Left ventricle myocardium inferior (tissue), 1 donor: ENCODE measurements at regions not wholly inside any gene's neighbourhood (a gene's known extent, or its start where the extent isn't known, plus 50 kb on each side); places are given as distances from the start of the nearest gene placed in this dataset.
A peak's percentile ranks its signal among the peaks of the same experiment; 100 is the strongest.

ENCODE experiments used
- DNase-seq: peaks from one replicate; pipeline ENCODE4 v3.0.0-alpha.2; 2020
- H3K27ac ChIP-seq: fragments of 200-600 bp; replicated peaks from 2 replicates; pipeline ENCODE4 v1.8.0; 2021
- H3K27me3 ChIP-seq: fragments of 200-600 bp; 2 replicates; pipeline ENCODE4 v1.8.0; 2021; ENCODE audit warnings: low read depth
- H3K36me3 ChIP-seq: fragments of 200-600 bp; 2 replicates; pipeline ENCODE4 v1.8.0; 2021
- H3K4me1 ChIP-seq: fragments of 200-600 bp; 2 replicates; pipeline ENCODE4 v1.8.0; 2021
- H3K4me3 ChIP-seq: fragments of 200-600 bp; 2 replicates; pipeline ENCODE4 v1.8.0; 2021; ENCODE audit warnings: mild to moderate bottlenecking, moderate library complexity
- H3K9me3 ChIP-seq: fragments of 200-600 bp; replicated peaks from 2 replicates; pipeline ENCODE4 v1.8.0; 2021
- intact Hi-C: fragments of 100-400 bp; cut with micrococcal nuclease; formaldehyde crosslinking; loops from one replicate; pipeline ENCODE4 v1.11.0; 2022
- TF ChIP-seq, protein P1 (sequence below): fragments of 200-600 bp; IDR thresholded peaks from 2 replicates; pipeline ENCODE4 v1.8.0; 2021; ENCODE audit warnings: antibody characterized with exemption, mild to moderate bottlenecking, borderline replicate concordance
- donor health status: DM: no; HTN: yes; CAD: no; lungs with severe emphysema.

DNA sequence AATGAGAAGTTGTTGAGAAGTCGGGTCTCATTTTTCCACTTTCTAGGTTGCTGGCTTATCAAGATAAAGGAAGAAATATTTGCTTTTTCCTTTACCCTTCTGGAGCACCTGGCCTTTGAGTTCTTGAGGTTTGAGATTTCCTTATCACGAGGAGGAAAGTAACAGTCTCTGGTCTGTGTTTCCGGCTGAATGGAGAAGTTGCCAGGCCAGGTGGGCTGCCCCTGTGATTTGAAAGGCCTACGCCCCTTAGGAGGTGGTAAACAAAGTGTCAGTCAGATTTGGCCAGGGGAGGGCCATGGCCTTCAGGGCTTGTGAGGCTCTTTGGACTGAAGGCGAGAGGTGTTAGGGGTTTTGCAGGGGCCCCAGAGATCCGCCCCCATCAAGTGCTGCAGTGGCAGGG is 156.7 kb upstream of the HAAO start:
- peak overlapping the region; percentile 89 for H3K27ac ChIP-seq
- H3K4me1 ChIP-seq: peaks cover 72% of the 10 kb centered on the region
- intact Hi-C loops: loop anchor here (10.0 kb wide), 2 partner anchors 276 to 536 kb away; partner anchors contain the start of gene ZFP36L2
- no peaks in the 10 kb centered on the region for H3K27me3 ChIP-seq
- TF ChIP-seq, protein P1, sequence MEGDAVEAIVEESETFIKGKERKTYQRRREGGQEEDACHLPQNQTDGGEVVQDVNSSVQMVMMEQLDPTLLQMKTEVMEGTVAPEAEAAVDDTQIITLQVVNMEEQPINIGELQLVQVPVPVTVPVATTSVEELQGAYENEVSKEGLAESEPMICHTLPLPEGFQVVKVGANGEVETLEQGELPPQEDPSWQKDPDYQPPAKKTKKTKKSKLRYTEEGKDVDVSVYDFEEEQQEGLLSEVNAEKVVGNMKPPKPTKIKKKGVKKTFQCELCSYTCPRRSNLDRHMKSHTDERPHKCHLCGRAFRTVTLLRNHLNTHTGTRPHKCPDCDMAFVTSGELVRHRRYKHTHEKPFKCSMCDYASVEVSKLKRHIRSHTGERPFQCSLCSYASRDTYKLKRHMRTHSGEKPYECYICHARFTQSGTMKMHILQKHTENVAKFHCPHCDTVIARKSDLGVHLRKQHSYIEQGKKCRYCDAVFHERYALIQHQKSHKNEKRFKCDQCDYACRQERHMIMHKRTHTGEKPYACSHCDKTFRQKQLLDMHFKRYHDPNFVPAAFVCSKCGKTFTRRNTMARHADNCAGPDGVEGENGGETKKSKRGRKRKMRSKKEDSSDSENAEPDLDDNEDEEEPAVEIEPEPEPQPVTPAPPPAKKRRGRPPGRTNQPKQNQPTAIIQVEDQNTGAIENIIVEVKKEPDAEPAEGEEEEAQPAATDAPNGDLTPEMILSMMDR: no peak
- no peaks in the 10 kb centered on the region for H3K9me3 ChIP-seq
- no peak overlapping the region for H3K4me3 ChIP-seq
- no peaks in the 10 kb centered on the region for H3K36me3 ChIP-seq
- no peak for DNase-seq

DNA sequence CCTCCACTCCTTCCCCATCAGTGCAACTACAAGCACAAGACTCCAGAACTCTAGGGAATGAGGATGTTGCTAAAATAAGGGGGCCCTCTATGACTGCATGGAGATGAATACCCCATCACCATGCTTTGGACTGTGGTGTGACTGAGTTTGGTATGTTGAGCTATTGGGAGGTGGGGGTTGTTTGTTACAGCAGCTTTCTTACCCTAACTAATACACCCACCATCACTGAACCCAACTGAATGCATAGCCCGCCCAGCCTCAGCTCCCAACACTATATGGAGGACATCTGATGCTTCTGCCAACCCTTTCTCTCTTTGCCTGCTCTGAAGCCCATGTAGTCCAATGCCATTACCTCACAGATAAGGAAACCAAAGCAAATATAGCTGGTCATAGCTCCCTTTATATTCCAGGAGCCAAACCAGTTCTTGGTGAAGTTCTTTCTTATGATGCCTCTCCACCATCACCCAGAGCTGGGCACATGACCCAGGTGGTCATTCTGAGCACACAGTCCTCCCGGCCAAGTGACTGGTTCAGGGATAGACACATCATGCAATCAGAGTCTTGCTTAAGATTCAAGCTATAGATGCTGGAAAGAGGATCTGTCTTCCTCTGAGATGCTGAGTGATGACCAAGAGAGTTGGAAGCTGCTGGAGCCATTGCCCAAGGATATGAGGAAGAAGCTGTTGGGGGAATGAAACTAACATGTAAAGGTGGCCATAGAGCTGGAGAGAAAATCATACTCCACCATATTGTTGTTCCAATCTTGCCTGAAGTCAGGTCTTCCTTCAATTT is 155.6 kb upstream of the HAAO start:
- peak overlapping the region; percentile 65 for H3K27ac ChIP-seq
- H3K27me3 ChIP-seq: no peaks in the 10 kb centered on the region

DNA sequence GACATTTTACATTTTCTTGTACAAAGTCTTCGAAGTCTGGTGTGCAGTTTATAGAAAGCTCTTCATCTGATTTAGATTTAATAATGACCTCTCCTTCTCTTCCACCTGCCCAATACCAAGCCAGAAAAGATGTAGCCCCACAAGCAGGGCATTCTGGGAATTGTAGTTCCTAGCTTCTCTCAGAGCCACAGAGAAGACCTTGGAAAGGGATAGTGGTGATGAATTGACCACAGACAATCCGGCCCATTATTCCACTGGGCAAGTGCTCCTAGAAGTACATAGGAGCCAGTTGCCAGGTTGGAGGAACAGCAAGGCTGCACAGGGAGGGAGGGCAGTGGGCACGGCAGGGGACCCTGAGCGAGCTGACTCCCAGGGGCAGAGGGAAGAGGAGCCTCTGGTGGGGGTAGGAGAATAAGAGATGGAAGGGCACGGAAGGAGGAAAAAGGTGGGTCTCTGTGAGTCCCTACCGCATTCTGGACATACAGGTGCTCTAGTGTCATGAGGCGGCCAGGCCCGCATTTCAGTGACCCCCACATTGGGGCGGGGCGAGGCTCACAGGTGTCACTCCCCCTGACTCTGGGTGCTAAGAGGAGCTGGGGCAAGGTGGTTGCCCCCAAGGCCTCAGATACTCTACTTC is 152.5 kb upstream of the HAAO start:
- TF ChIP-seq, protein P1: no peak
- Histone ChIP-seq H3K27ac (peak overlapping the region; percentile 65), H3K9me3 (no peaks in the 10 kb centered on the region), H3K4me1 (peaks cover 46% of the 10 kb centered on the region), H3K27me3 (no peaks in the 10 kb centered on the region), H3K4me3 (no peak overlapping the region), H3K36me3 (no peaks in the 10 kb centered on the region)
- intact Hi-C loops: loop anchor here (10.0 kb wide), 2 partner anchors 280 to 540 kb away; partner anchors contain the start of gene ZFP36L2
- DNase-seq: no peak

More for the DNA sequence above, 155.6 kb upstream of the HAAO start:
- no peak overlapping the region for H3K4me3 ChIP-seq
- no peaks in the 10 kb centered on the region for H3K36me3 ChIP-seq
- no peak for DNase-seq
- H3K4me1 ChIP-seq: peaks cover 60% of the 10 kb centered on the region
- TF ChIP-seq, protein P1: no peak
- intact Hi-C loops: loop anchor here (10.0 kb wide), 2 partner anchors 277 to 537 kb away; partner anchors contain the start of gene ZFP36L2
- H3K9me3 ChIP-seq: no peaks in the 10 kb centered on the region

DNA sequence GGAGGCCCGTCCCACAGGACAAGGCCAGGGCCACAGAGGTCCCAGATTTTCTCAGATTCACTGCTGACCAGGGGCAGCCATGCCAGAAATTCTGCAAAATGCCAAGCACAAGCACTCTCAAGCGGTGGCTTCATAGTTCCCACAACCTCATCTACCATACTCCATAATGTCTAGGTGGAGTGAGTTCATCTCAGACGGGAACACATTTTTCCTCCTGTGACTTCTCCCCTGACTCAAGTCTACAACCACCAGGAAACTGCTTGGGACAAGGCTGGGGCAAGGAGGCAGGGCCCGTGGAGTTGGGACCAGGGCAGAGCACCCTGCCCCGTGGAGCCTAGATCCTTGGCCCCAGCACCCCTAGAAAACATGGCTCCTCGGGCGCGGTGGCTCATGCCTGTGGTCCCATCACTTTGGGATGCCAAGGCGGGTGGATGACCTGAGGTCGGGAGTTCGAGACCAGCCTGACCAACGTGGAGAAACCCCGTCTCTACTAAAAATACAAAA is 150.7 kb upstream of the HAAO start:
- Histone ChIP-seq H3K36me3 (no peaks in the 10 kb centered on the region), H3K27me3 (no peaks in the 10 kb centered on the region), H3K4me3 (no peak overlapping the region), H3K9me3 (no peaks in the 10 kb centered on the region), H3K4me1 (peaks cover 52% of the 10 kb centered on the region), H3K27ac (peak overlapping the region; percentile 62)
- no peak for DNase-seq
- TF ChIP-seq, protein P1: no peak
- intact Hi-C loops: loop anchor here (10.0 kb wide), 2 partner anchors 282 to 542 kb away; partner anchors contain the start of gene ZFP36L2

DNA sequence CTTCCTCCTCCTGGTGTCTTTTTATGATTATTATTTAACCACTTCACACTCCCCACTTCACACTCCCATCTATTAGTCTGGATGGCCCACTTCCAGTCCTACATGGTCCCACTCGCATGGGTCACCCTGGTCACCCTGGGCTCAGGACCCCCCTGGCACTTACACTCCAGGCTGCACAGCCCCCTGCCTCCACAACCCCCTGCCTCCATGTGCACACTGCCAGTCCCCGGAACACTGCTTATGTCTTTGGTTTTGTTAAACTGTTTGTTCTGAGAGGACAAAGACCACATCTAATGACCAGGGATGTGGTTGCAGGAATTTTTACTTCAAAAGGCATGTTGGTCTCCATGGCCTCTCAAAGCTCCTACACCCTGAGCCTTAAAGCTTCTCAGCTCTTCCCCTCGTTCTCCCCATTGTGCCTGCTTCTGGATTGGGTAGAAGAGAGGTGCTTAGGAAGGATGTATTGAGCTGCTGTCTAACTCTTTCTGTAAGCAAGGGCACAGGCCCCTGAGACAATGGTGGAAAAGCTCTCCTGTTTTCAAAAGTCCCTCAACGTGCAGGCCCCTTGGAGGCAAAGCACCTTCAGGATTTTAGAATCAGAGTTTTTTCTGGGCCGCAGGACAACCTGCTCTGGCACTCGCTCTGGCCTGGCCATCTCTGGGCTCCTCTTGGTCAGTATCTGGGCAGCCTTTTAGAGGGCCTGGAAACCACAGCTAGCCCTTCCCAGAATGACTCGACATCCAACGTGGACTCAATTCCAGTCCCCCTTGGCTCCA is 150.0 kb upstream of the HAAO start:
- DNase-seq: no peak
- intact Hi-C loops: loop anchor here (10.0 kb wide), 2 partner anchors 282 to 542 kb away; partner anchors contain the start of gene ZFP36L2
- H3K4me3 ChIP-seq: no peak overlapping the region
- H3K27me3 ChIP-seq: no peaks in the 10 kb centered on the region
- H3K36me3 ChIP-seq: no peaks in the 10 kb centered on the region
- TF ChIP-seq, protein P1: no peak
- peak overlapping the region; percentile 62 for H3K27ac ChIP-seq
- H3K4me1 ChIP-seq: peaks cover 54% of the 10 kb centered on the region
- H3K9me3 ChIP-seq: no peaks in the 10 kb centered on the region
